Stomach smooth muscle (tissue), 2 donors: ENCODE measurements at regions not wholly inside any gene's neighbourhood (a gene's known extent, or its start where the extent isn't known, plus 50 kb on each side); places are given as distances from the start of the nearest gene placed in this dataset.

ENCODE experiments used
- H3K27ac ChIP-seq: one replicate; pipeline ENCODE4 v1.7.0; 2013; ENCODE audit warnings: mild to moderate bottlenecking, low read length, inconsistent platforms
- H3K27me3 ChIP-seq, 2 donors: one replicate each; pipeline ENCODE4 v1.7.0; 2013; ENCODE audit warnings: low read length in 2 of 2; ENCODE audit not compliant: insufficient read depth in 2 of 2, control insufficient read depth in 1 of 2
- H3K36me3 ChIP-seq, 2 donors: one replicate each; pipeline ENCODE4 v1.7.0; 2013; ENCODE audit warnings: low read length in 2 of 2; ENCODE audit not compliant: control insufficient read depth in 2 of 2, insufficient read depth in 2 of 2
- H3K4me1 ChIP-seq: one replicate; pipeline ENCODE4 v1.7.0; 2013; ENCODE audit warnings: low read length; ENCODE audit not compliant: control insufficient read depth, insufficient read depth
- H3K4me3 ChIP-seq, 2 donors: one replicate each; pipeline ENCODE4 v1.7.0; 2013; ENCODE audit warnings: low read length in 2 of 2
- H3K9ac ChIP-seq, 2 donors: one replicate each; pipeline ENCODE4 v1.7.0; 2013; ENCODE audit warnings: low read length in 2 of 2, mild to moderate bottlenecking in 1 of 2
- H3K9me3 ChIP-seq, 2 donors: one replicate each; pipeline ENCODE4 v1.7.0; 2013; ENCODE audit warnings: low read length in 2 of 2; ENCODE audit not compliant: control insufficient read depth in 2 of 2
- donor health status: healthy.
- donor health status: Pancreatic carcinoma.

DNA sequence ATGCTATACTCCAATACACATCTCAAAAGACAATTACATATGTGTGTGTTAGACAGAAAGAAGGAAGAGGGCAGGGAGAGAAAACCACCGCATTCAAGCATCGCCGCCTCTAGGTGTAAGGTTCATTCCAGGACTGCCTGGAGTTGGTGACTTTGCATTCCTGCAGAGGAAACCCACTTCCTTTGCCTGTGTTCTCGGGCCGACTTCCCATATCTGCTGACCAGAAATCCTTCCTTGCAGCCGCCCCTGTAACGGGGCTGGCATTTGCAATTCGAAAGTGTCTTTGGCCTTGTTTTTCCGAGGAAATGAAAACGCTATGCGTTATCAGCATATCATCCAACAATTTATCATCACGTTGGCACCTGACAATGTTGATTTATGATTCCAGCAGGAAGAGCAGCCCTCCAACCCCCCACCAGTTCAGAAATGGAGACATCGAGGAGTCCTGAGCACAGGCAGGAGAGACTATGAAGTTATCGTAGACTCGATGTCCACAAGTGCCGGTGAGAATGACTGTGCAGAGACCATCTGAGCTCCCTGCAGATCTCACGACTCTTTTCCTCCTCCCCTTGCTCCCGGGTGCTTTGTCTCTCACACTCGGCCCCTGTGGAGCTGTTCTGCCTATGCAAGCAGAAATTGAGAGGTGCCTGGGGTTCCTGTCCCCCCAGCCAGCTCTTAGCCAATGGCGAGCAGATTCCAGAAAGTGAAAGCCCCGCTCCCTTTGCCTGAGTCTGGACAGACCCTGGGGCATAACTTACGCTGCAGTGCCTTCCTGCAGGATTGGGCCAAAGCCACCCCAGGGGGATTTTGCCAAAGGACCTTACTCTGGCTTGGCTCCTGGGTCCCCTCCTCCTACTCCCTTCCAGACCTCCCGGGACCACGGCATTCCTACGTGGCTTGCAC is 68.9 kb upstream of the FOXK1 start:
- peak overlapping the region; percentile 47 to 52 for H3K9ac ChIP-seq
- peak overlapping the region; percentile 62 for H3K27ac ChIP-seq

DNA sequence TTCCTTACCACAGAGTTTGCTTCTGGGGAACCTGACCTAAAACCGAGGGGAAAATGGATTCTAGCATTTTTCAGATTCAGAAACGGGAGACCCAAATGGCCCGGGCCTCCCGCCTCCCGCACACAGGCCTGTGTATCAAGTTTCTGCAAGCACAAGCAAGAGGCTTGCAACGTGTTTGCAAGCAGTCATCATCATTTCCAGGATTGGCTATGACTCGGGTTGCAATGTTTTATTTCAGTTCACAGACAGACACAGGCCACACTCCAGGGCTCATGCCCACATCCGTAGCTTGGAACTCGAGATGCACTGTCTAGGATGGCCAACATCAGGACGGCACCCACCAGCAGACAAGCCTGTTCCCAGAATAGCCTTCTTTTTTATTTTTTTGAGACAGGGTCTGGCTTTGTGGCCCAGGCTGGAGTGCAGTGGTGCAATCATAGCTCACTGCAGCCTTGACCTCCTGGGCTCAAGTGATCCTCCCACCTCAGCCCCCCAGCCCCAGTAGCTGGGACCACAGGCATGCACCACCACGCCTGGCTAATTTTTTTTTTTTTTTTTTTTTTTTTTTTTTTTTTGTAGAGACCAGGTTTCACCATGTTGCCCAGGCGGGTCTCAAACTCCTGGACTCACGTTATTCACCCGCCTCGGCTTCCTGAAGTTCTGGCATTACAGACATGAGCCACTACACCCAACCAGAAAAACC is 68.1 kb upstream of the FOXK1 start:
- no peaks in the 10 kb centered on the region for H3K9me3 ChIP-seq
- peaks cover 12% of the 10 kb centered on the region for H3K4me1 ChIP-seq
- H3K4me3 ChIP-seq, result peak overlapping the region; percentile 45 to 68
- H3K27ac ChIP-seq, result peak overlapping the region; percentile 62
- no peaks in the 10 kb centered on the region for H3K36me3 ChIP-seq
- H3K9ac ChIP-seq, result peak overlapping the region; percentile 47 to 52
- H3K27me3 ChIP-seq, result no peaks in the 10 kb centered on the region

More for the DNA sequence above, 68.9 kb upstream of the FOXK1 start:
- H3K36me3 ChIP-seq, result no peaks in the 10 kb centered on the region
- no peaks in the 10 kb centered on the region for H3K9me3 ChIP-seq
- H3K4me3 ChIP-seq, result peak overlapping the region; percentile 45 to 68
- H3K27me3 ChIP-seq, result no peaks in the 10 kb centered on the region
- H3K4me1 ChIP-seq, result peaks cover 12% of the 10 kb centered on the region

DNA sequence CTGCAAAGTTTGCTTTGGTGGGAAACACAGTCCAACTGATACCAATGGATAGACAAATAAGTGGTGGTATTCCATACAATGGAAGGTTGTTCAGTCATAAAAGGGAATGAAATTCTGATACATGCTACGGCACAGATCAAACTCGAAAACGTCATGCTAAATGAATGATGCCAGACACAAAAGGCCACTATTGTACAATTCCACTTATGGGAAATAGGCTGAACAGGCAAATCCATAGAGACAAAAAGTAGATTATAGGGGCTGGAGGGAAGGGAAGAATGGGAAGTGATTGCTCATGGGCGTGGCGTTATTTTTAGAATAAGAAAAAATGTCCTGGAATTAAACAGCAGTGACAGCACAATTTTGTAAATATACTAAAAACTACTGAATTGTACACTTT is 66.0 kb upstream of the FOXK1 start:
- Histone ChIP-seq H3K9ac (no peak overlapping the region), H3K36me3 (no peaks in the 10 kb centered on the region), H3K9me3 (no peaks in the 10 kb centered on the region), H3K27ac (no peak overlapping the region), H3K27me3 (no peaks in the 10 kb centered on the region), H3K4me3 (no peak overlapping the region), H3K4me1 (peaks cover 12% of the 10 kb centered on the region)

DNA sequence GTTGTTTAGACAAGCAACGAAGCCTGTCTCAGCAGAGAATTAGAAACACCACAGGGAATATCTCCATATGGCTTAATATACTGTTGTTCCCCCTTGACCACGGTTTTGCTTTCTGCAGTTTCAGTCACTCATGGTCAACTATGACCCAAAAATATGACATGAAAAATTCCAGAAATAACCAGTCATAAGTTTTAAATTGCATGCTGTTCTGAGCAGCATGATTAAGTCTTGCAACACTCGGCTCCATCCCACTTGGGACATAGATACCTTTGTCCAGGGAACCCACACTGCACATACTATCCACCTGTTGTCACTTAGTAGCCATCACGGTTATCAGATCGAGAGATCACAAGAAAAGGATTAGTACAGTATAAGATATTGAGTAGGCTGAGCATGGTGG is 60.7 kb upstream of the FOXK1 start:
- no peaks in the 10 kb centered on the region for H3K9me3 ChIP-seq
- no peaks in the 10 kb centered on the region for H3K4me1 ChIP-seq
- no peak overlapping the region for H3K27ac ChIP-seq
- H3K27me3 ChIP-seq, result no peaks in the 10 kb centered on the region
- no peak overlapping the region for H3K4me3 ChIP-seq
- H3K9ac ChIP-seq, result no peak overlapping the region
- H3K36me3 ChIP-seq, result no peaks in the 10 kb centered on the region

DNA sequence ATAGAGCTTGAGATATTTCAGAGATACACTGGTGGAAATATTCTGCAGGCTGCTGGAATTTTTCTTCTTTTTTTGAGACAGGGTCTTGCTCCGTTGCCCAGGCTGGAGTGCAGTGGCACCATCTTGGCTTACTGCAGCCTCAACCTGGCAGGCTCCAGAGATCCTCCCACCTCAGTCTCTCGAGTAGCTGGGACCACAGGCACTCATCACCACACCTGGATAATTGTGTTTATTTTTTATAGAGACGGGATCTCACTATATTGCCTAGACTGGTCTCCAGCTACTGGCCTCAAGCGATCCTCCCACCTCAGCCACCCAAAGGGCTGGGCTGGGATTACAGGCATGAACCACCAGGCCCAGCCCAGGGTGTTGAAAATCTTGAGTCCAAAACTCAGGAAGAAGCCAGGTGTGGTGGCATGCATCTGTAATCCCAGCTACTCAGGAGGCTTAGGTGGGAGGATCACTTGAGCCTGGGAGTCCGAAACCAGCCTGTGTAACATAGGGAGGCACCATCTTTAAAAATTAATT is 55.7 kb upstream of the FOXK1 start:
- Histone ChIP-seq H3K9ac (no peak overlapping the region), H3K27ac (no peak overlapping the region), H3K36me3 (no peaks in the 10 kb centered on the region), H3K4me1 (peaks cover 2% of the 10 kb centered on the region), H3K4me3 (no peak overlapping the region), H3K9me3 (no peaks in the 10 kb centered on the region), H3K27me3 (no peaks in the 10 kb centered on the region)

DNA sequence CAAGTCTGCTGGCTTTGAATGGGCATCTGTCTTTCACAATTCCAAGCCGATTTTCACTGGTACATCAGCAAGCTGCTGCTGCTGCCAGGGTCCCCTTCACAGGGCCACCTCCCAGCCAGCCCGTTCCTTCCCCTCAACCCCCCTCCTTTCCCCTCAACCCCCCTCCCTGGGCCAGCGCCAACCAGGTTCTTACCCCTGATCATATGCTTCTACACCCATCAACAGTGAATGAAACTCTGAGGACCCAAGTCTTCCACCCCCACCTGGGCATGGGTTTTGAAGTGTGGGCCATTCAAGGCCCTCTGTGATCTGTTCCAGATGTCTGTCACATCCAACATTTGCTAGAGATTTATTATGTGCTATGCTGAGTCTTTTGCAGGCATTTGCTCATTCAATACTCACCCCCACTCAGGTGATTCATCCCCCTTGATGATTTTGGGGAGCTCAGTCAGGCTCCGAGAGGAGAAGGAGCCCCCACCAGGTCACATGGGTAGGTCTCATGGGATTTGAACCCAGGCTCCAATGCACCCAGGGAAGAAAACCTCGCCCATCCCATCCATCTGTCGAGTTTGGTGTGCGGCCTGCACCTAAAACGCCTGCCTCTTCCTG is 52.7 kb upstream of the FOXK1 start:
- peaks cover 12% of the 10 kb centered on the region for H3K4me1 ChIP-seq
- H3K36me3 ChIP-seq, result no peaks in the 10 kb centered on the region
- H3K27ac ChIP-seq, result no peak overlapping the region
- no peaks in the 10 kb centered on the region for H3K9me3 ChIP-seq
- H3K4me3 ChIP-seq, result no peak overlapping the region
- no peaks in the 10 kb centered on the region for H3K27me3 ChIP-seq
- H3K9ac ChIP-seq, result no peak overlapping the region

DNA sequence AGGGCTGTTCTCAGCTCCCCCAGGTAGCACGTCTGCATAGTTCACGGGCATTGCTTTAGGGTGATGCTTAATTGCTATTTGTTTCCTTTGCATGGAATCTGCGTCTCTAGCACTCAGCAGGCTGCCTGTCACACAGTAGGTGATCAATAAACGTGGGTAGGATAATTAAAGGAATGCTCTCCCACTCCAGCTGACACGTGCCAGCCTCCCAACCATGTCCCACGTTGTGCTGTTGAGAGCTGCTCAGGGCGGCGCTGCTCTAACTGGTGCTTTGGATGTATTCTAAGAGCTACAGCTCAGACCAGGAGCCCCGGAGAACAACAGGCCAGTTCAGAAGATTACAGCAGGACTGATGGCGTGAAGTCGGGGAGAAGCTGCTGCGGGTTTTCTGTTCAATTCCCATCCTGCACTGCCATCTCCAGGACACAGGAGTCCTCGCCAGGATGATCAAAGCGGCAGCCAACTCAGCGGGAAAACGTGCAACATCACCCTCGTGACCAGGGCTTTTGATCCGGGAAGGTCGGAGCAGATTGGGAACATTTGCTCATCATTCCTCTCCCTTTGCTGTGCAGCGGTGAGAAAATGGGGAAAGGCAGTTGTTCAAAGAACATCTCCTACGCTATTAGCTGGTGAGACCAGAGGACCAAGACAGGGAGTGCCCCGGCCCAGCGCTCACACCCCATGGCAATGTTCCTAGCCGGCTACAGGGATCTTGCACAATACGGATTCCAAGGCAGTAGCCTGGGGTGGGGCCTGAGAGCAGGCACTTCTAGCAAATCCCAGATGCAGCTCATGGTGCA is 50.5 kb upstream of the FOXK1 start:
- H3K27ac ChIP-seq, result peak overlapping the region; percentile 11

More for the DNA sequence above, 50.5 kb upstream of the FOXK1 start:
- Histone ChIP-seq H3K27me3 (no peaks in the 10 kb centered on the region), H3K36me3 (no peaks in the 10 kb centered on the region), H3K4me3 (peak overlapping the region; percentile 33 to 73), H3K4me1 (peaks cover 12% of the 10 kb centered on the region), H3K9ac (peak overlapping the region in 1 of 2 donors; percentile 29), H3K9me3 (no peaks in the 10 kb centered on the region)
